ENCODE measurements at regions not wholly inside any gene's neighbourhood (a gene's known extent, or its start where the extent isn't known, plus 50 kb on each side); places are given as distances from the start of the nearest gene placed in this dataset.

- H3K4me3 ChIP-seq (ENCODE audit: low read depth, low read length) = no peak overlapping the region
- in situ Hi-C loops (cut with HindIII; ENCODE audit: low sequenced_read_pairs) = no loop called here
- no peak for DNase-seq (ENCODE audit: low read depth)
- no peak for TF ChIP-seq CTCF (IDR thresholded peaks at IDR 0.05; ENCODE audit: low read depth, low read length, missing control alignments)
Measured at GRCh38 chr9:107789001-107789700, 299.6 kb upstream of the KLF4 start.

GRCh38 chr9:107786561-107786960, 297.0 kb upstream of the KLF4 start:
- in situ Hi-C loops (cut with HindIII; ENCODE audit: low sequenced_read_pairs) = no loop called here
- DNase-seq (ENCODE audit: low read depth) = no peak
- no peak for TF ChIP-seq CTCF (IDR thresholded peaks at IDR 0.05; ENCODE audit: low read depth, low read length, missing control alignments)
- no peak overlapping the region for H3K4me3 ChIP-seq (ENCODE audit: low read depth, low read length)

DNA sequence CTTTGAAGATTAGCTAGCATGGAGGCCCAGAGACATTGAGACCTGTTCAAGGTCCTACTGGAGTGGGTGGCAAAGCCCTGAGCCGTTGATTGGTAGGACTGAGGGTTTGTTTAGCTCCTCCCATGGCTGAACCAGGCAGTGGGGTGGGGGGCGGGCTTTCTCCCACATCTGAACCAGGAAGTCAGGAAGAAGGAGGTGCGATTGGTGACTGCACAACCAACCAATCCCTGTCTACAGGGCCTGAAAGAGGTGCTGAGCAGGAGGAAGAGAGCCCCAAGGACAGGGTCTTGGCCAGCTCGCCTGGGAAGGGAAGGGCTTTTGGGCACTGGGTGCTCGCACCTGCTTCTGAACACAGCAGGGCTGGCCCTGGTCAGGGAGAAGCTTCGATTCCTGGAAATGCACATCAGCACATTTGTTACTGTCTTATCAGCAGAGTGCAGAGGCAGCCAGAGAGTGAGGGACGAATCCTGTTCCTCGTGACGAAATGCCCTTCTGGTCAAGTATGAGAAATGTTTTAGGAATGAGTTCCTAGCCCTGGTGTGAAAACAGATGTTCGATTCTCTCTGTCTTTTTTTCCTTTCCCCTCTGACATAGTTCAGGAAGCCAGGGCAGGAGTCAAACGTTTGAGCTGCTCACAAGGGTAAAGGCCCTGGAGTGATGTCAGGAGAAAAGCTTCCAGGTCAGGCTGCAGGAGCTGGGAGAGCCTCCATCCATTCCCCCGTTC, 294.8 kb upstream of the KLF4 start:
- no peak for DNase-seq (ENCODE audit: low read depth)
- in situ Hi-C loops (cut with HindIII; ENCODE audit: low sequenced_read_pairs) = loop anchor here (5.0 kb wide), 2 partner anchors 52 to 58 kb away; no protein-coding TSS in a partner anchor
- no peak for TF ChIP-seq CTCF (IDR thresholded peaks at IDR 0.05; ENCODE audit: low read depth, low read length, missing control alignments)
- H3K4me3 ChIP-seq (ENCODE audit: low read depth, low read length) = no peak overlapping the region

DNA sequence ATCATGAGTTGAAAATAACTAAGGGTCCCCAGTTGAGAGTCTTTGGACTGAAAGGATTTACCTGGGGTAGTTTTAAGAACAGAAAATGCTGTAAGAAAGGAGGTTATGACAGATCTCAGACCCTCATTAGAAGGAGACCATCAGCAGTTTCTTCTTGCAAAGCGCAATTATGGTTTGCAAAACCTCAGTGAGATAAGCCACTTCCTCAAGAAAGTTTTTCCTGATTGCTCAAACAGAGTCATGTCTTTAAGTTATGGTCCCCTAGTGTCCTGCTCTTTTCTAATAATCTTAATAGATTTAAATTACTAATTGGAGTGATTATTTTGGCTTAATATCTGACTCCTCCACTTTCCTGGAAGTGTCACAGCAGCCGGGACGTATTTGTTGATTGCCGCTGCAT, 293.2 kb upstream of the KLF4 start:
- no peak for TF ChIP-seq CTCF (IDR thresholded peaks at IDR 0.05; ENCODE audit: low read depth, low read length, missing control alignments)

DNA sequence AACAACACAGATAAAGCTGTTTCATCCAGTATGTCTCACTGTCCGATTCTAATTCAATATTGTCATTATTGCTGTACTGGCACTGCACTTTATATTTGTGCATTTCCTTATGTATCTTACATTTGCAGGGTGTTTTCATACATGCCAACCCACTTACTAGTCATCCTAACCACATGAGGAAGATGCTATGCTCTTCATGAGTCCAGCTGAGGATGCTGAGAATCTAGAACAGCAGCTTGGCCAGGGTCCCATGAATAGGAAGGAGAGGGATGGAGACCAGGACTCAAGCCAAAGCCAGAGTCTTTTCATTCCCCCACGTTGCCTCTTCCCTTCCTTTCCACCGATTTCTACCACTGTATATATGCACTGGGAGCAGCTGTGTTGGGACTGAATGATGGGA, 292.8 kb upstream of the KLF4 start:
- in situ Hi-C loops (cut with HindIII; ENCODE audit: low sequenced_read_pairs) = loop anchor here (5.0 kb wide), 2 partner anchors 50 to 60 kb away; no protein-coding TSS in a partner anchor
- DNase-seq (ENCODE audit: low read depth) = no peak
- no peak overlapping the region for H3K4me3 ChIP-seq (ENCODE audit: low read depth, low read length)
- no peak for TF ChIP-seq CTCF (IDR thresholded peaks at IDR 0.05; ENCODE audit: low read depth, low read length, missing control alignments)

More for the DNA sequence above, 293.2 kb upstream of the KLF4 start:
- in situ Hi-C loops (cut with HindIII; ENCODE audit: low sequenced_read_pairs) = loop anchor here (5.0 kb wide), 2 partner anchors 50 to 60 kb away; no protein-coding TSS in a partner anchor
- DNase-seq (ENCODE audit: low read depth) = no peak
- H3K4me3 ChIP-seq (ENCODE audit: low read depth, low read length) = no peak overlapping the region

GRCh38 chr9:107780960-107781359, 291.4 kb upstream of the KLF4 start:
- no peak for TF ChIP-seq CTCF (IDR thresholded peaks at IDR 0.05; ENCODE audit: low read depth, low read length, missing control alignments)
- H3K4me3 ChIP-seq (ENCODE audit: low read depth, low read length) = no peak overlapping the region
- in situ Hi-C loops (cut with HindIII; ENCODE audit: low sequenced_read_pairs) = loop anchor here (5.0 kb wide), 2 partner anchors 49 to 61 kb away; no protein-coding TSS in a partner anchor
- DNase-seq (ENCODE audit: low read depth) = no peak

Data from astrocyte of the cerebellum (primary cell).